GM12892 (cell line): ENCODE measurements at regions not wholly inside any gene's neighbourhood (a gene's known extent, or its start where the extent isn't known, plus 50 kb on each side); places are given as distances from the start of the nearest gene placed in this dataset.

Source experiments
- POLR2A ChIP-seq: IDR thresholded peaks from 2 replicates; pipeline ENCODE4 v1.6.1; 2011; ENCODE audit warnings: low read depth, low read length, control low read depth
- POLR2AphosphoS5 ChIP-seq: IDR thresholded peaks from 2 replicates; pipeline ENCODE4 v1.6.1; 2011; ENCODE audit warnings: low read depth, low read length, control low read depth

DNA sequence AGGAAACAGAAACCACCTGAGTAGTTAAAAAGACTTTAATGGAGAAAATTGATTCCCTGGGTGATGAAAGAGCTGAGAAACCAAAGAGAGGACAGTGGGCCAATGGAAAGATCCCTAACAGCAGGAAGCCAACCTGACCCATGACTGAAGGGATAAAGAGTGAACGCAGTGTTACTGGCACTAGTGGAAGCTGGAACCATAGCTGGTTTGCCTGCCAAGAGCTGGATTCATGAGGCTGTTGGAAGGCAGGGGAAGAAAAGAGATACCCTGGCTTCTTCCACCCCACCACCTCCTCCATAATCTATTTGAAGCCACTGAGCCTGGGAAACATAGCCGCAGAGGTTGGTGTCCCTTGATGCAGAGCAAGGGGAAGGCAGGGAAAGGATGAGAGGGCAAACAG lies 125.5 kb upstream of the PRKD1 start:
- TF ChIP-seq POLR2A (no peak), POLR2AphosphoS5 (no peak)
